ENCODE measurements at regions not wholly inside any gene's neighbourhood (a gene's known extent, or its start where the extent isn't known, plus 50 kb on each side); places are given as distances from the start of the nearest gene placed in this dataset.
A peak's percentile ranks its signal among the peaks of the same experiment; 100 is the strongest.

DNA sequence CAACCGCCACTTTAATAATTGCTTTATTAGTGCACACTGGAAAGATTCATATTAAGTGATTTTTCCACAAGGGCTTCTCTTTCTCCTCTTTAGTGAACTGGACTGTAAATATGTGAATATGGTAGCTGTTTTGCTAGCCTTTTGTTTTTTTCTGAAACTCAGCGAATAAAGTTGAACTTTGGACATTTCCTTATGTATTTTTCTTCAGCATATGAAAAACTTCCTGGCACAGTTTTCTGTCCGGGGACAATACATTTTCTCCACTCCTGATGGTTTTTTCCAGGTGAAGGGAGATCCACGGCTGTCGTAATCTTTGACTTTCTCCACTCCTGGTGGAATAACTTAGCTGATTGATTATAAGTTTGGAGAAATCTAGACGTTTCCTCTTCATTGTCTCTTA lies 457.4 kb upstream of the FAT1 start:
- no peak for DNase-seq (ENCODE audit: low read depth)

DNA sequence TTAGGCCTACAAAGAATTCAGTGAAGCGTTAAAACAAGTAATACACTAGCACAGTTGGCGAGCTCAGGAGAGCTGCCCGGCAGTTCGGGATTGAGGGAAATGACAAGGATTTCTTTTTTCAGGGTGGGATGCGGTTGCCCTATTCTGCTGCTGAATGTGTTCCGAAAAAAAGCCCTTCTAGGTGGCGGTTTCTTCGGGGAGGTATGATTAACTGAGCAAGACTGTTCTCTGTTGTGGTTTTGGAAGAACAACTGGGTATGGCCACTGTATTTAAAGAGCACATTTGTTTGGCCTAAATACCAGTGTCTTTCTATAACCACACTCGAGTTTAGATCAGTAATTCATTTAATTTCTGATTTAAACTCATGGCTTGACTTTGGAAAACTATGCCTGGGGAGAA lies 459.7 kb upstream of the FAT1 start:
- DNase-seq (ENCODE audit: low read depth) = peak; percentile 85

DNA sequence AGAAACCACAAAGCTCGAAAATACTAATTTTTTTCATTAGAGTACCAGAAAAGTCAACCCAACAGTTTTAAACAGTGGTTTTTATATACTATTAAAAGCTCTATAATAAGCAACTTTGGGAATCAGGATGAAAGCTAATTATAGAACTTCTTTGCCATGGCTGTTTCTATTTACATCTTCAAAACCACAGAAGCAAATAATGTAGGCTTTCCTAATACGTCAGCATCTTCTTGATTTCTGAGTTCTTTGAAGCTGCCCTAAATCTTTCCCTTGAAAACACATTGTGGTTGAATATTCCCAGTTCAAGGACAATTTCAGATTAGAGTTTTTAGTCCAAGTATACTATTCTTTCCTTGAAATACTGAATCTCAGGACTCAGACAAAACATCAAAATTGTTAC lies 460.2 kb upstream of the FAT1 start:
- peak; percentile 43 for DNase-seq (ENCODE audit: low read depth)

DNA sequence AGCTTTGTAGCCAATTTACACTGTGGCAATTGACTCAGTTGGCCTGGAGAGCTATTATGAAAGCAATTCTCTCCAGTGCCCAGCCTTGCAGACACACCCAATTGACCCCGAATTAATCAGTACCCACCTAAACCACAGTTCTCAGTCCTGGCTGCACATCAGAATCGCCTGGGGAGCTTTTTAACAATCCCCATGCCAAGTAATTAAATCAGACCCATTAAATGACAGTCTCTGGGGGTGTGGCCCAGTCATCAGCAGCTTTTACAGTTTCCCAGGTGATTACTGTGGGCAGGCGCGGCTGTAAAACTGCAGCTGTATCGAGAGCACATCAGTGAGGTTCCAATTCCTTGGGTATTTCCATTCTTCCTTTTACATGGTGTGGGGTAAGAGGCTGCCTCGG lies 460.9 kb upstream of the FAT1 start:
- DNase-seq (ENCODE audit: low read depth) = no peak

DNA sequence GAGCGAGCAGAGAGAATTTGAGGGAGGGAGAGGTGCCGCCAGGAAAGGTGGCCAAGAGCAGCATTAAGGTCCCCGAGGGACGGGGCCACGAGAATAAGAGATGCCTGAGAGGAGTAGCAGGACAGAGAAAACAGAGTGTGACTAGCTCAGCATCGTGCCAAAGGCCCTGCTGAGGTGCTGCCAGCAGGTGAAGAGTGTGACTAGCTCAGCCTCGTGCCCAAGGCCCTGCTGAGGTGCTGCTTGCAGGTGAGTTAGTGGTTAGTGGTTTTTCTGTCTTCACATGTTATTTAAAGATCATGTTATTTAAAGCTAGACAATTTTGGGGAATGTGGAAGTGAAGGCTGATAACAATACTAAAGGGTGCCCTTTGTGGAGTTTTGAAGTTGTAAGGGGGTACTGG lies 464.5 kb upstream of the FAT1 start:
- DNase-seq (ENCODE audit: low read depth) = no peak

DNA sequence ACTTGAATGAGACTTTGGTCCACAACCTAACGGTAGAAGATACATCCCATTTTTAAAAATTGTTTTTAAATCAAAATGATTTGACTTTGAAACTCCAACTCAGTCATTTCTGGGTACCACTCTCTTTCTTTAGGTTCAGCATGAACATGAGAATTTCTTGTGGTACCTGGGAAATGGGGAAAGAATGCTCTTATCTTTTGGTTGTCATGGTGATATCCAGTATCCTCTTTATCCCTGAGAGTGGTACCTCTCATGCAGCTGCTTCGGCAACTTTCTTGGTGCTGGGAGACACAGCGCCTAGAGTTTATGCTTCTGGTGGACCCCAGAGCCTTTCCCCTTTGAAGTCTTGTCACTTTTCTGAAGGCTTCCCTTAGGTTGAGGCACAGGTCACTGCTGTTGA lies 465.1 kb upstream of the FAT1 start:
- no peak for DNase-seq (ENCODE audit: low read depth)

DNA sequence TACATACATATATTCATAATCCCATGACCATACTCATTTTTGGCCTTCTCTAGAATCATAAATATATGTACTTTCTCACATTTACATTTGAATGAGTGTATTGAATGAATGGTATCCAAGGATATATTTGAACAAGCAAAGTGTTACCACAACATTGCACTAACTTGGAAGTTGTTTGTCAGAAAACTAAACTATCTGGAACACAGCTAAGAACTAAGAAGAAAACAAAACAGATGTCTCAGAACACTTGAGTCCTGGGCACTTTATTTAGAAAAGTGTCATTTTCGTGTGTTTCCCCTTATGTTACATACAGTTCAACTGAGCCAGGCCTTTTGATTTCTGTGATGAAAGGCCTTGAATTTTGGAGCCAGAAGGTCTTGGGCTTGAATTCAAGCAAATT lies 466.7 kb upstream of the FAT1 start:
- no peak for DNase-seq (ENCODE audit: low read depth)

DNA sequence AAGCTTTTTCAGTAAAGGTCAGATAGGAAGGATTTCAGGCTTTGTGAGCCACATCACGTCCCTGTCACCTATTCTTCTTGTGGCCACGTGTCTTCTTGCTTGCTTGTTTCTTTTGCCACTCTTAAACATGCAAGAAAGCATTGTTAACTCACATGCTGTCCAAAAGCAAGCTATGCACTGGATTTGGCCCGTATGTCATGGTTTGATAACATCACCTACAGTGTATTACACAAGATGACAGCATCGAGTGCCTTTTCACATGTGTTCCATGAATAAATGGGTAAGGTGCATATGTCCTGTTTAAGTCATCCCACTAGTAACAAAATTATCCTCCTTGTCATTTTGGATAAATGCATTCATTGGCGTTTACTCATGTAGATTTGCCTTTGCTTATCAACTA lies 468.0 kb upstream of the FAT1 start:
- no peak for DNase-seq (ENCODE audit: low read depth)

DNA sequence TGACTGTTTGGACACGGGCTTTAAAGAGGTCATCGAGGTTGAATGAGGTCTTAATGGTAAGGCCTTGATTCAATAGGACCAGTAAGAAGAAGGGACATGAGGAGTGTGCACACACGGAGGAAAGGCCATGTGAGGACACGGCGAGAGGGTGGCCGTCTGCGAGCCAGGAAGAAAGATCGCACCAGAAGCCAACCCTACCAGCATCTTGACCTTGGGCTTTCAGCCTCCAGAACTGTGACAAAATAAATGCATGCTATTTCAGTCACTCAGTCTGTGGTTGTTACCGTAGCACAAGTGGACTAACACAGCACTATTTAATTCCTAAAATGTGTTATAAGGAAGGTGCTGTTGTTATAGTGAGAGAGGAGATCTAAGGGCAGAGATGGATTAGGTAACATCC lies 468.6 kb upstream of the FAT1 start:
- DNase-seq (ENCODE audit: low read depth) = no peak

DNA sequence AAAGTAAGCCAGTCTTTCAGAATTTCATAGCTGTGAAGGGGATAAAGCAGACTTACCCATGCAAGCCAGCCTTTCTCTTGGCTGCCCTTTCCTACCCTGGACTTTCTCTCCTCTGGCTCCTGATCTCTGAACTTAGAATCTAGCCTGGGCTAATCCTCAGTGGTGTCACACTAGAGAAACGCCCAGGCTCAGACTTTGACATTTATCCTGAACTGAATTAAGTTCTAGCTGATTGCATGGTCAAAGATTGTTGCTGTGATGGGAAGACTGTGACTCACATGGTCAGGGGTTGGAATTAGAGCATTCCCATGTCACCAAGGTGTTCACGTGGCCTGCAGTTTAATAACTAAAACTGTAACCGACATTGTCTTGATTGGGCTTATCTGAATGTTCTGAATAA lies 469.5 kb upstream of the FAT1 start:
- DNase-seq (ENCODE audit: low read depth) = no peak

DNA sequence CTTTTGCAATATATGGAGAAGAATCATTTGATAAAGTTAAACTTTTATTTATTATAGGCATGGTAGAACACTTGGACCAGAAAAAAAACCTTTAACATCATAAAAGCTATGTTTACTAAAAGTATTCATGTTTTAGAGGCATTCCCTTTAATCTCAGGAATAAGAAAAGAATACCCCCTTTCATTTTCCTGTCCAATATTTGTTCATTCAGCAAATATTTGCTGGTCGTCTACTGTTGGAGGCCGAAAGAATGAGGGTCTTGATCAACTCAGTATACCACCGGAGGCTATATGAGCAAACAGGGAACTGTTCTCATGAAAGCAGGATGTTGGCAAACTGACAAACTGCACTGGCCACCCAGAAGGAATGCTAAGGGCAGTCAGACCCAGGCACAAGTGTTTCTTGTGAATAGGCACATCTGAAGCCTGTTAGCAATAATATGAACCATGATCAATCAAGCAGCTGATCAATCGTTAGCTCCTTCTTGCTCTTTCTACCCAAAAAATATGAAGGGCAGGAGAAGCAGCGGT lies 480.8 kb upstream of the FAT1 start:
- peak; percentile 81 for DNase-seq (ENCODE audit: low read depth)

DNA sequence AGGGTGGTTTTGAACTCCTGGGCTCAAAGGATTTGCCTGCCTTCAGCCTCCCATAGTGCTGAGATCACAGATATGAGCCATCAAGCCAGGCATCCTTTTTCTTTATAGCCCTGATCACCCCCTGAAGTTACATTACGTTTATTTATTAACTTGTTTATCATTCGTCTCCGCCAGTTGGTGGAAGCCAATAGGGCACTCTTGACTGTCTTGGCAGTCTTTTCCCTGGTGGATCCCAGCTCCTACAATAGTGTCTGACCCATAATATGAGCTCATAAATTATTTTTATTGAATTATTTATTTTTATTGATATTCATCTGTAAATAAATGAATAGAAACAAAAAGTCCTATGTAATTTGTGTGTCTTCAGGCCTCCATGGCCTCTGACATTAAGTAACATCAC lies 484.3 kb upstream of the FAT1 start:
- no peak for DNase-seq (ENCODE audit: low read depth)

DNA sequence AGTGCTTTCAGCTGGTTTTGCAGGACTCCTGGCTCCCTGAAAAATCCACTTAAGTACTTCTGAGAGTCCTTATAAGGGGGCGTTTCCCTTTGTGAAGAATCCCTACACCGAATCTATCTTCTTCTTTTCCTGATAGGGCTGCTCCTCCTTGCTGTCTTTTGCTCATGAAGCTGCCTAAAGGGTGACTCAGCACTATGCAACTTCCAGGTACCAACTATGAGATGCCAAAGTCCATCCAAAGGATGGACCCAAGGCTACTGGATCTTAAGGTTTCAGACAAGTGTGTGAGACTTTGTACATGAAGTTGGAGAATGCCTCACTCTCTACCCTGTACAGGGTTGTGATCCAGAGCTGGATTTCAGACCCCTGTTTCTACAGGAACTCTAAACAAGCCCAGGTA lies 485.0 kb upstream of the FAT1 start:
- DNase-seq (ENCODE audit: low read depth) = no peak

DNA sequence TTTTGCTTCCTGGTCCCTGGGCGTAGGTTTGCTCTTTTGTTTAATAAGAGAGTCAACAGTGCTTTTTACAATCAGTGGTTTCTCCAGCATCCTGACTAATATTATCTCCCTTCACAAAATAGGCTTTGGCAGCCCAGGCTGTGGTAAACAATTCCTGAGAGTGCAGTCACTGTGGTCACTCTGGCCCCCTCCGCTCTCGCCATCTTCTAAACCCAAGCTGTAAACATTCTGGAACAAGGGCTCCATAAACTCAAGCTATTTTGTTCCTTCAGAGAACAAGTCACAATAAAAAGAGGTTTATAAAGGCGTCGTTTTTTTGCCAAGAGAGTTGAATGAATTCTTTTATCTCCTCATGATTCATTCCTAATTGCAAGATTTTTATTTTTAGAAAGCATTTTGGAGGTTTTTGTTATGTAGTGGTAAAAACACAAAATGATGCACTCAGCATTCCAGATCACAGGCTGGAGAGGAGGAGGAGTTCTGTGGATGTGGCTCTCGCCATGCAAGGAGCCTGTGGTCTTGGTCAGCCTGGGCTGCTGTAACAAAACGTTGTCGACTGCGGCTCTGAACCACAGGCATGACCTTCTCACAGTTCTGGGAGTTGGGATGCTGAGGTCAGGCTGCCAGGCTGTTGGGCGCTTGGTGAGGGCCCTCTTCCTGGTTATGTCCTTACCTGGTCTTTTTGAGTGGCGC lies 486.4 kb upstream of the FAT1 start:
- peak; percentile 86 for DNase-seq (ENCODE audit: low read depth)

DNA sequence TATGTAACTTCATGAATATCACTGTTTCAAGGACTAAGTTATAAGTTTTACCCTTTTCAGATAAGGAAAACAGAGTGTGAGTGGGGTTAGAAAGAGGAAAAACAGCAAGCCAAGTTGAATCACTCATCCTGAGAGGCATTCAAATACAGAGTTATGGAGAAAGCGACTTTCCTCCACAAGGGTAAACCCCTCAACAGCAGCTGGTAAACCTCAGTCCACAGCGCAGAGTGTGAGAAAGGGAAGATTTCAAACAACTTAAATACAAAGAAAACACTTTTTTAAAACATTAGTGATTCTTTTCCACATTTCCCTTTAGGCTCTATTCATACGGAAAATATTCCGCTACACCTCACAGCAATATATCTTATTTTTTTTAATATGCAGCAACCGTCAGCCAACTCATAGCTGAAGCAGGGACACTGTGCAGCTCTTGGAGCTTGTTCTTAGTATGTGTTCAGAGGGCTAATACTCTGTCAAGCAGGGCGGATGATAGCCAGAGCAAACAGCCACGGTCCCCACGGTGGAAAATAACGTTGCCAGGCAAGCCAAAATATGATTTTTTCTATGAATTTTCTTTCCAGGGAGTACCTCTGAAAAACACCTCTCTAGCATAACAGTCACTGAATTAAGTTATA lies 488.9 kb upstream of the FAT1 start:
- no peak for DNase-seq (ENCODE audit: low read depth)

DNA sequence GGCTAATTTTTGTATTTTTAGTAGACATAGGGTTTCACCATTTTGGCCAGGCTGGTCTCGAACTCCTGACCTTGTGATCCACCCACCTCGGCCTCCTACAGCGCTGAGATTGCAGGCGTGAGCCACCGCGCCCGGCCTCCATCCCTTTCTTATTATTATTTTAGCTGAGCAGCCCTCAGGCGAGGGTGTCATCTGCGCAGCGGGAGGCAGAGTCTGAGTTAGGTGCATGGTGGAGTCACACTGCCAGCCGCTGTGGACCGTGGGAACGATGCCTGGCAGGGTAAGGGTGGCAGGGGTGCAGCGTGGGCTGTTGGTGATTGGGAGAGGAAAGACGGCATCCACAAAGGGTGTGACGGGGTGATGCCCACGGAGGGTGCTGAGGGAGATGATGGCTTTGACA lies 491.8 kb upstream of the FAT1 start:
- DNase-seq (ENCODE audit: low read depth) = no peak

DNA sequence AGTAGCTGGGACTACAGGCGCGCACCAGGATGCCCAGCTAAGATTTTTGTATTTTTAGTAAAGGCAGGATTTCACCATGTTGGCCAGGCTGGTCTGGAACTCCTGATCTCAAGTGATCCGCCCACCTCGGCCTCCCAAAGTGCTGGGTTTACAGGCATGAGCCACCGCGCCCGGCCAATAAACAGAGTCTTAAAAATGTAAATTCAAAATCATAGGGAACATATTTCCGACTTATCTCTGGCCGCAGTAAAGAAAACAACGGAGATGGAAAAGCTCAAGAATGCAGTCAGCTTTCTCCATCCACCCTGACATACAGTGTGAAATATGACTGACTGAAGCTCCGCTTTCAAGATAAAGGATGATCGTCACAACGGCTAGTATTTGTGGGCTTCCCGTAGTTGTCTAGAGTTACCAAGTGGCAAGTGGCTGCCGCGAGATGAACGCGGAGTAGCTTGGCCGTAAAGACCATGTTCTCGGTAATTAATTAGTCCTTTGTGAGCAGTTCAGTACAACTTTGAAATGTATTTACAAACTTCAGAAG lies 495.1 kb upstream of the FAT1 start:
- DNase-seq (ENCODE audit: low read depth) = no peak

DNA sequence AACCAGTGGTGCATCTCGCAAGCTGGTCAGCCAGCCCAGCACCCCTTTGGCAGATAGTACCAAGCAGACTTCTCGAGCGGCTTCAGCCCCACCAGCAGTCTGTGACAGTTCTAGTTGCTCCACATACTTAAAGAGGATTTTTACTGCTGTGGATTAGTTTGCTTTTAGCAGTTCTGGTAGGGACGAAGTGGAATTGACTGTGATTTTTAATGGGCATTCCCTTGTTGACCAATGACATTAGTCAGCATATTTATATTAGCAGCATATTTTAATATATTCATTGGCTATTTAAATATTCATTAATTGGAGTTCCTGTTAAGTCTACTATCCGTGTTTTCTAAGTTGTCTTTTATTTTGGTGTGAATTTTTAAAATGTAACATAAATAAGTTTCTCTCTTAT lies 500.9 kb upstream of the FAT1 start:
- DNase-seq (ENCODE audit: low read depth) = no peak

DNA sequence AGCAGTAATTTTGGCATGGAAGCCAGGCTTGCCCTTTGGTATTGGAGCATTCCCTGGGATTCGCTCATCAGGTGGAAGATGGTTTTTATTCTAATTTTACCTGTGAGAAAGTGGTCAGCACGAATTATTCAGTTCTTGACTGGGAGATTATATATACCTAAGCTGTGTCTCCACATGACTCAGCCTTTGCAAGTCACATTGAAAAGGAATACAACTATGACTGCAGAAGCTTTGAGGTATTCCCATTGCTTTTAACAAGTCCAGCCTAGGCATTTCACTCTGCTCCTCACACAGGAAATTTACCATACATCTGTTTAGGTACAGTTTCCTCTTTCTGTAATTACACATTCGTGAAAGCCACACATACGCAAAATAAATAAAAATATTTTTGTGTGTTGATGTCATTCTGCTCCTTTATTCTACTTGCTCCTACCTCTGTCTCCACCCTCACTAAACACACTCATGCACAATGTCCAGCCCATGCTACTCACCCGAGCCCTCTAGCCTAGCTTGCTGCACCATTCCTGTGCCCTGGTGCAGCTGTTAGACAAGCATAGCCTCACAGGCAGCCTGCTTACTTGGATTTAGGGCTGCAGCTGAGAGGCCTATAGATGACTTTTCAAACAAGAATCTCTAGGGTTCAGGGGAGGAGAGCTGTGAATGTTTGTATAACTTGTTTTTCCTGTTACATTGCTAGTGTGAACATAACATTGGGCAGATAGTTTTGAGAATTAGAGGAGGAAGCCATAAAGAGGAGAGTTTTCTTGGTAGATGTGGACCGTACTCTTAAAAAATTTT lies 504.4 kb upstream of the FAT1 start:
- no peak for DNase-seq (ENCODE audit: low read depth)

DNA sequence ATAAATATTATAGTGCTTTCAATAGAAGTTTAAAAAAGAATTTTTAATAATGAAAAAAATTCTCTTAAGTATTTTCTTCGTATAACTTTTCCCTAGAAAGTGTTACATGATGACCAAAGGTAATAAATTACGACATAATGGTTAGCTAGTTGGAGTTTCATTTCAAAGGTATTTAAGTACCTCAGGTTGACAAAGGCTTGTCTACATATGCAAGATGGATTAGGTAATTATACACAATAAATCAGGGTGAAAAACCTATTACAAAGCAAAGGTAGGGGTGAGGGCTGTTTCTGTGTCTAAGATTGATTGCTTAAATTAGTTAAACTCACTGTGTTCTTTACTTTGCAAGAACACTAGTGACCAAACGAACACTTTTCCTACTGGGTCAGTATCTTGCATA lies 508.5 kb upstream of the FAT1 start:
- no peak for DNase-seq (ENCODE audit: low read depth)

DNA sequence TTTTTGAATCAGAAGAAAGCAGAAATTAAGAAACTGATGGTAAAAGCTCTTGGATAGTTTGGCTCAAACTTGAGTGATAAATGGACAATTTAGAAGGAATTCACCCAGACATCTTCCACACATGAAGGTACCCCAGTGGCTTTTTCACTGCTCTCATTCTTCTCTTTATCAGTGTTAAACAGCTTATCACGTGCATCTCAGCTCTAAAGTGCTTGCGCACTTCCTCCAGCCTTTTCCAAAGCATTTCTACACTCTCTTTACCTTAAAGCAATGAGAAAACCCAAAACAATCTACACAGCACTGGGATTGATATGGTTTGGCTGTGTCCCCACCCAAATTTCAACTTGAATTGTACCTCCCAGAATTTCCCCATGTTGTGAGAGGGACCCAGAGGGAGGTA lies 509.1 kb upstream of the FAT1 start:
- no peak for DNase-seq (ENCODE audit: low read depth)

DNA sequence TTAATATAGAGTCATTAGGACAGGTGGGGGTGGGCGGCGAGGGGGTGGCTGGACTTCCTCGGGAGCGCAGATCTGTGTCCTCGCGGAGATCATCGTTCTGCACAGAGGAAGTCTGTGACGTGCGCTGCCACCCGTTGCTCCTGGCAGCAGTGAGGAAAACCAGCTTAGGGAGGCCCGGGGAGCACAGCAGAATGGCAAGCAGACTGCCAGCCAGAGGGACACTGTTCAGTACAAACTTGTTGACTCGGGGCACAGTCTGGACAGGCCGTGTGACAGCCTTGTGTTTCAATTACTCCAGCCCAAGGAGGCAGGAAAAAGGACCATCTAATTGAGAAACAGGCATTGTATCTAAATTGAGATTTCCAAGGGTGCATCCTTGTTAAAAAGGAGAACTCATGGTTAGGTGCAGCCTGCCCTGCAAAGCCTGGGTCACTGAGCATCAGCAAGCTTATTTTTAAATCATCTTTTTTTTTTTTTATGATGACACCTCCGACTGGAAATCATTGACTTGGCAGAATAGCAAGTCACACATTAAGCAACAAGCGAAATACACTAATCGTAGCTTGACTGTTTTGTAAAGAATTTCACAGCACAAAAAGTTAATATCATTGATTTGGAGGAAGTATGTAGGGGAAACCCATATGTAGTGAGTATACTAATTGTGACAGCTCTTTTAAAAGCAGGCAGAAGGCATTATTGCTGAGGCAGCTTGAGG lies 512.0 kb upstream of the FAT1 start:
- peak; percentile 36 for DNase-seq (ENCODE audit: low read depth)

All from RPMI7951 (cell line).